Suppressor macrophage treated with lipopolysaccharide for 4 hours (primary cell): ENCODE measurements at regions not wholly inside any gene's neighbourhood (a gene's known extent, or its start where the extent isn't known, plus 50 kb on each side); places are given as distances from the start of the nearest gene placed in this dataset.
A peak's percentile ranks its signal among the peaks of the same experiment; 100 is the strongest.
"Not testable (repeated sequence)": the region's sequence is repeated elsewhere in the genome, so short reads cannot be mapped to it uniquely, and the experiment has no call there.

Source experiments
- DNase-seq: peaks from one replicate; pipeline ENCODE4 v3.0.0-alpha.2; 2020

DNA sequence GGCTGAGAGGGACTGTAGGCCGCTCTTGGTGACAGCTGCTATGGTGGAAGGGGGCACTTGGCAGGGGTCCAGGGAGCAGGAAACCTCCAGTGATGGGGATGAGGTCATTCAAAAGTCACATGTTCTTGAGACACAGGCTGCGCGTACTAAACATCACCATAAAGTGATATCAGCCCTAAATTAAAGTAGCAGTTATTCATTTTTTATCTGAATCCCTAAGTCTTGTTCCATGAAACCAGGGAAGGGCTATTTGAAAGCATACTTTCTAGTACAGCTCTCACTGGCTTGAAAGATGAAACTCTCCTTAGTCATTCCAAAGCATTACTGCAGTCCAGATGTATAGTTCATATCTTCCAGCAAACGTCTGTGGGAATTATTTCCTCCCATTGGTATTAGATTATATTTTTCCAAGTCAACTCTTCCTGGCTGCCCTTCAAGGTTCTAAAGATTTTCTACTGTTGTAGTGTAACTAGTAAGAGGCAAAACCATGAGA is 373.1 kb downstream of the CD109 start:
- DNase-seq = no peak

DNA sequence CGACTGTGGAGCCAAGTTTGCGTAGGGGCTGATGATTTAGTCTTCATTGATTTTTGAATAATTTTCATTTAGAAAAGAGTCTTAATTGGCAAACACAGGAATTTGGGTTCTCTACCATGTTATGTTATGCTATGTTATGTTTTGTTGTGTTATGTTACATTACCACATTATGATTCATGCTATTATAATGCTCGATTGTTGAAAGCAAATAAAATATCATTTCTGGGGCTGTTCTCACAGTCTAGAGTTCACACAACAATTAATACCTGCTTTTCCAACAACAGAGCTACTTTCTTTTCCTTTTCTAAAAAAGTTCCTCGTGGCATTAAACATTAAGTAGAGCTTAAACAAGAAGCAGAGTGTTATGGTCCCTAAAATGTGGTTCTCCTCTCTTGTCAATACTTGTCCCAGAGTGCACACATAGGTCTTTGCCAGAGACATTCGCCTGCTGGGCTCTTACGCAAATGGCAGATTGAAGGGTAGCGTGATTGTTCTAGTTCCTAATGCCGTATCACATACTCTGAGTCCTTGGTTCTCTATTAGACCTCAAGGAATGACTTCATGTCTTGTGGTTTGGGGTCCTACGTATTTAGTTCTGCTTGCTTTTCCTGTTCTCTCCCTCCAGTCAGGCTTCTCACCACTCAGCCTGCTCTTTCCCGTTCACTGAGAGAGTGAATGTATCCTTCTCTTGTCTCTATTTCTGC is 370.3 kb downstream of the CD109 start:
- peak; percentile 2 for DNase-seq

DNA sequence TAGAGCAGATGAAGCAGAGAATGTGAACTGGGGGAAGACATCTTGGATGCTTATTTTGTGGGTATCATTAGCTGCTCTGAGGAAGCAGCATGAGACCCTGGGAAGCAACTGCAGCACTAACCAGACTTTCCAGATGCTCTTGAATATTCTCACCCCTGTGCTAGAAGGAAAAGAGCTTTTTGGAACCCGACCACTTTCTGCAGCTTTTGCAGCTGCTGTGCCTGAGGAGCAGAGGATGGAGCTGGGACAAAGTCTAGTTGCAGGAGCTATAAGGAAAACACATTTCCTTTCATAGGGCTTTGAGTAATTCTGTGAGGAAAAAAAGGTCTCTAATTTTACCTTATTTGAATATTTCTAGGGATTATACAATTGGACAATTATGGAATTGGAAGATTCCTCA is 369.7 kb downstream of the CD109 start:
- no peak for DNase-seq

DNA sequence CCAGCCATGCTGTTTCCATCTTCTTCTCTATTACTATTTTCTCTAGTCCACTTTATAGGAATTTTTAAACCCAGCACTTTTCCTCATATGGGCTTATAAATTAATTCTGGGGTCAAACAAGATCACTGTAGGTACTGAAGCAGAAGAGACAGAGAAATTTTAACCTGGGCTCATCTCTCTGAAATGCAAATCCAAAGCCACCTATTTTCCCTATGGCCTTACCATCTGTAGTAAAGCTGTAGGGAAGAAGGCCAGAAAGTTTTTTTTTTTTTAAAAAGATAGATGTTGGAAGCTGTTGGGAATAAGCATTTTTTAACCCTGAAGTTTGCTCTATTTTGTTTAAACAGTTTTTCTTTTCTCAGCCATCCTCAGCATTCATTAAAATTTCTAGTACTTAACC is 367.4 kb downstream of the CD109 start:
- DNase-seq = no peak

DNA sequence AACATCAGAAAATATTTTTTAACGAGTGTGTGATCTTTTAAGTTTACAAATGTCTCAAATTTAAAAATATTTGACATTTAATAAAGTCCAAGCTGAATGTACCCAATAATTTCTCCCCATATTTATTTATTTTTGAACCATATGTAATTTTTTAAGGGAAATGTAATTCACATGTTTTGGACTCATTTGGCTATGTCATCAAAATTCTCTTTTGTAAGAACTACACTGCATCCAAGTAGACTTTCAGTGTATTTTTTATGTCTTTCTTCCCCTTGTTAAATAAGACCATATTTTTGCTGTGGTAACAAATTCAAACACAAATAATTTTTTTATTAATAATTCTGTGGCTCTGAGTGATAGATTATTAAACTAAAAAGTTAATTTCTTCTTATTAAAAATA is 365.2 kb downstream of the CD109 start:
- DNase-seq = no peak

DNA sequence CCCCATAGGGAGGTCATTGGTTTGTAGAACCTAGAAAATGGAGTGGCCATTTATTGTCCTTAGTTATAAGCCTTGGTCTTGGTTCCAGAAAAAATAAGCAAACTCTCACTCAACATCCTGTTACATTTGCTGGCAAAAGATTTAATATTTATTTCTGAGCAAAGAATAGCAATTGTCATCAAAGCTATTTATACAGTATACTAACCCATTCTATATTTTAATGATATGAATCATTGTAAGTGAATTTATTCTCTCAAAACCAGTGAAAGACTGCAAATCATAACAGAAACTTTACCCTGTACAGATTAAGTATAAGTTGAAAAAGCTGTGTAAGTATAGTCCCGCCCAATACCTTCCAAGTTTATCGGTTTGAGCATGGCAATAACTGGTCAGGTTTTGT is 364.4 kb downstream of the CD109 start:
- DNase-seq = no peak

DNA sequence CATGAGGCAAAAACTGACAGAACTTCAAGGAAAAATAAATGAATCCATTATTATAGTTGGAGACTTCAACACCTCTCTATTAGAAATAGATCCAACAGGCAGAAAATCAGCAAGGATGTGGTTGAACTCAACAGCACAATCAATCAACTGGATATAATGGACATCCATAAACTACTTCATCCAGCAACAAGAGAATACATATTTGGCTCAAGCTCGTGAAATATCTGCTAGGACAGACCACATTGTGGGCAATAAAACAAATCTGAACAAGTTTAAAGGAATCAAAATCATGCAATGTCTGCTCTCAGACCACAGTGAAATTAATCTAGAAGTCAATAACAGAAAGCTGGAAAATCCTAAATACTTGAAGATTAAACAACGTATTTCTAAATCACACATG is 362.6 kb downstream of the CD109 start:
- DNase-seq = no peak

DNA sequence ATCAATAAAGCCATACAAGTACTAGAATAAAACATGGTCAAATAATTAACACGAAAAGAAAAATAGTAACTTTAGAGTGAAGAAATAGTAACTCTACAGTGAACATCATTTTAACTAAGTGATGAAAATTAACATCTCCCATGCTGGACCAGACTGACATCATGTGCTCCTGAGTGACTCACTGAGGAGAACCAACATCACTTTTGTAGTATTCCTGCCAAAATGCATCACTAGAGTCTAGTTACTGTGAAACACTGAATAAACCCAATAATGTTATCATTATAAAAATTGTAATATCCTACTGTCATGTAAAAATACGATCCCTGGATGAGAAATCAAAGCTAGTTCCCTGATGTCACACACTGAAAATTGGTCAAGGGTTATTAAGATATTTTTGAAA is 361.3 kb downstream of the CD109 start:
- DNase-seq = no peak

DNA sequence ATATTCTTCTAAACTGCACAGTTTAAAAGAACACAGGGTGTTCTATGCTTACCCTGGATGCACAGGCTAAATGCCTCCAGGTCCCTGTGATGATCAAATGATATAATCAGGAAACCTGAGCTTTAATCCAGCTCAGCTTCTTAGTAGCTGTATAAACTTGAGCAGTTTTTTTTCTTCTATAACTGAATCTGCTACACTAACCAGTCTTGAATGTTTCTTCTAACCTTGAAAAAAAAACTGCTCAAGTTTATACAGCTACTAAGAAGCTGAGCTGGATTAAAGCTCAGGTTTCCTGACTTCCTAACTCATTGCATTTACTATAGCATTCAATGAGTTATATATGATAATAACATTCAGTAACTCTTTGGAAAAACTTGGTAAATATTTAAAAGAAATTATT is 358.2 kb downstream of the CD109 start:
- DNase-seq = no peak

DNA sequence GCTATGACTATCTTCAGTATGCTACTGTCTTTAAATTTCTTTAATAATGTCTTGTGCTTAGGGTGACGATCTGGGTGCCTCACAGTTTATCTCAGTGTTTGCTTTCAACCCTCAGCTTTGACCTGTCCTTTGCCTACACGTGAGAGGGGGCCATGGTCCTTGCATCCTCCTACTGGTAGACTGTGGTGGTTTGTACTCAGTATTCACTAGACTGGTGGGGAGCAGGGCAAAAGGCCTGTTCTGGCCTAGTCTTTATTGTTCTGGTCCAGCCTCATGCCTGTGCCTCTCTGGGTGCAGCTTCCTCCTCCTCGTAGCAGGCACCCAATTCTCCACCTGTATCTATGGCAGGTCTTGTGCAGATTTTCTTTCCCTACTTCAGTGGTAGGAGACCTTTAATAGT is 354.9 kb downstream of the CD109 start:
- DNase-seq = no peak

DNA sequence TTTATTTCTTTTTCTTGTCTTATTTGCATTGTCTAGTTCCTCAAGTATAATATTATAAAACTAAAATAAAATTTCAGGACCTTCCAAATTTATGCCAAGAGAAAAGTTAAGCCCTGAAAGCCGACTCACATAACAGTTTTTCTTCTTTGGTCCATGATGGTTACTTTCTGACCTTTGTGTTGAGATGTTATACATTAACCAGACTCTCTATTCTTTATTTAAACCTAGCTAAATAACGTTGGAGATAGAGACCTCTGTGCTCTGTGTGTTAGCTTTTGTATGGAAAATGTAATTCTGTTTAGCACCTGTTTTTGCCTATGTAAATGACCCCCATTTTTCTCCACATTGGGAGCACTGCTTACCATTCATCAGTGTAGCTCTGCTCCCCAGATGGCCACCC is 352.4 kb downstream of the CD109 start:
- DNase-seq = no peak

DNA sequence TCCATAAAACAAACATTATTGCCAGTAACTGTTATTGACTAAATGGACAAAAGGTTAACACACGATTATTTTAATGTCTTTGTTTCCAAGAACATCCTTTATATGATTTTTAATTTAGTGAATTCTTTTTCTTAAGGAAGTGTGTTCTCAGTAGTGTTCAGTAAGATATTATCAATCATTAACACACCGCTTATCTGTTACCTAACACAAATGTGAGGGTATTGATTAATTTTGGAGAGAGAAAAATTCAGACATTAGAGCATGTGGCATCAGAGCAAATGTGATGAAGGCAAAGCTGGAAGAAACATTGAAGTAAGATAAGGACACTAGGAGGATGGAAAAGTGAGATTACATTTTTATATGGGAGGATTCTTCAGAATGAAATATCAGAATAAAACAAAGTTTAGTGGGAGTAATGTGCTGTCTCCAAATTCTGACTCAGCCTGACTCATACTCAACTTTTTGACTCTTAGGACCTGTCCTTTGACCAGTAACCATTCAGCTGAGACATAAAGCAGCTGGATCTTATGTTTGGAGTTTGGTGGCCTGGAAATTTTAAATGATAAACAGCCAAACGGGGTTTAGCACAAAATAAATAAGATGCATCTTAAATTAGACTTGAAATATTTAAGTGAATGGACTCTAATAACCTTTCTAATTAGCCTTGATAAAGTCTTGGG is 348.6 kb downstream of the CD109 start:
- DNase-seq = no peak

DNA sequence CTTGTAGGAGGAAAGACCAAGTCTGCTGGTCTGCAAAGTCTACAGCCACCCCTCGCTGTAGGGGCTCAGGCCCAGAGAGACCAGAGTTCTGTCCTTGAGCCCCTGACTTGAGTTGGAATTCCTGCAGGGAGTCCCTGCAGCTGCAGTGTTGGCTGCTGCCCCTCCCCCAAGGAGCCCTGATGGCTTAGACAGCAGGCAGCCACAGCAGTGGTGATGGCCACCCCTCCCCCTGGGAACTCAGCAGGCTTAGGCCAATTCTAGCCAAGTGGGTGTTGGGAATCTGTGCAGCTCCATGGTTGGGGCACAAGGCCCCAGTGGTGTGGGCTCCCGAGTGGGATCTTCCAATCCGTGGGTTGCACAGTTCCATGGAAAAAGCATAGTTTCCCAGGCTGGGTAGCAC is 345.4 kb downstream of the CD109 start:
- no peak for DNase-seq

DNA sequence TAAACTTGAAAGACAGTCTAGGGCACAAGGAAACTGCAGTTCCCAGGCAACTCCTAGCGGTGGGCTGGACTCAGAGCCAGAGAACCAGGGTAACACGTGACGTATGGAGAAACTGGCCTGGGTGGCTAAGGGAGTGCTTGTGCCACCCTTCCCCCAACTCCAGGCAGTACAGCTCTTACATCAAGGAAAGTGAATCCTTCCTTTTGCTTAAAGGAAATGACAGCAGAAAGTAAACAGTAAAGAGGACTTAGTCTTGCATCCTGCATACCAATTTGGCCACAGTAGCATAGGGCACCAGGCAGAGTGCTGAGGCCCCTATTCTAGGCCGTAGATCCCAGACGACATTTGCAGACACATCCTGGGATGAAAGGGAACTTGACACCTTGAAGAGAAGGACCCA is 322.8 kb downstream of the CD109 start:
- no peak for DNase-seq

DNA sequence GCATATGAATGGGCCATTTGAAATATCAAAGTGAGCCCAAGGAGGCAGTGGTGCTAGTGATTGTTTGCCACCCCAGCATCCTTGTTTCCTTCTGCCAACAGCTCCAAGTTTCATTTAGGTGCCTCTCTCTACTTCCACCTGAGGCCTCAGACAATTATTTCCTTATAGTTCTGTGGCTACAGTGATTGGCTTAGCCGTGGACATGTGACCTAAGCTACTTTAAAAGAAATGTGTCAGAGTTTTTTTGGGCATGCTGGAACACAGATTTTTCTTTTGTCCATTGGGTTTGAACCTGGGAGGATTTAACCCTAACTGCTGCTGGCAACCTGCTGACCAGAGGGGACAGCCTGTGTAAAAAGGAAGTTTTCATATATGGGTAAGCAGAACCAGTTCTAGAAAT is 319.4 kb downstream of the CD109 start:
- no peak for DNase-seq

DNA sequence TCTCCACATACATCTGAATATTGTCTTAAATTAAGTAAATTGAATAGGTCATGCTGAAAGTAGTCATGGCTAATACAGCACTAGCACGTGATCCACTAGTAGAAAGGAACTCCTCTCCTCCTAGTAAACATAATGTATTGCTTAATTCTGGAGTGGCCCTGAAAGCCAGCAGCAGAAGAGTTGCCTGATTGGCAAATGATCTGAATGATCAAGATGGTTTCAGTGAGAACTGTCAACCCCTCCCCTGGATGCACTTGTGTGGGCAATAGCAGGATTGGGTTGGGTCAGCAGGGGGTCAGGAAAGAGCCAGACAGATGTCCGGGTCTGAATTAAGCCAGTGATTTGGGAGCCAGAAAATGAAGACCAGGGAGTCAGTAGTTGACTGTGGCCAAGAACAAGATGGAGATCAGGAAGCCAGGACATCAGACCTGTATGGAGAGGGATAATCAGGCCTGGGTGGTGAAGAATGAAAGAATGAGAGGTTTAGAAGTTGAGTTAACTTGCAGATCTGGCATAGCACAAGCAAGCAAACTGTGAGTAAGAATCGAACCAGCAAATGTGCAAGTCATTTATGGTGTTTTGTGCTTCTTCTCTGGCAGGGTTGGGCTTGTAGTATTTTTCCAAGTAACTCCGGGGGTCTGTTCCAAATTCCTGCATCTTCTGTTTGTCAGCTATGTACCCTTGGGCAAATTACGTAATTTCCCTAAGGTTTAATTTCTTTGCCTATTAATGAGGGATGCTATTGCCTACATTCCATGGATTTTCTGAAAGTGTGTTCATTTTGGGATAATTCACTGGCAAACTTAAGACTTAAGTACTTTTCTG is 304.9 kb downstream of the CD109 start:
- no peak for DNase-seq

DNA sequence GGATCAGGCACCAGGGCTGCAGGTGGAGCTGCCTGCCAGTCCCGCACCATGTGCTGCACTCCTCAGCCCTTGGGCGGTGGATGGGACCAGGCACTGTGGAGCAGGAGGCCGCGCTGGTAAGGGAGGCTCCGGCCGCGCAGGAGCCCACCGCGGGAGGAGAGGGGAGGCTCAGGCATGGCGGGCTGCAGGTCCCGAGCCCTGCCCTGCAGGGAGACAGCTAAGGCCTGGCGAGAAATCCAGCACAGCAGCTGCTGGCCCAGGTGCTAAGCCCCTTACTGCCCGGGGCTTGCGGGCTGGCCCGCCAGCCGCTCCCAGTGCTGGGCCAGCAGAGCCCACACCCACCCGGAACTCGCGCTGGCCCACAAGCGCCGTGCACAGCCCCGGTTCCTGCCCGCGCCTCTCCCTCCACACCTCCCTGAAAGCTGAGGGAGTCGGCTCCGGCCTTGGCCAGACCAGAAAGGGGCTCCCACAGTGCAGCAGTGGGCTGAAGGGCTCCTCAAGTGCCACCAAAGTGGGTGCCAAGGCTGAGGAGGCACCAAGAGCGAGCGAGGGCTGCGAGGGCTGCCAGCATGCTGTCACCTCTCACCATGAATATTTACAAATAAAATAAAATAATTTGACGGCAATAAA is 294.7 kb downstream of the CD109 start:
- not testable (repeated sequence) for DNase-seq

DNA sequence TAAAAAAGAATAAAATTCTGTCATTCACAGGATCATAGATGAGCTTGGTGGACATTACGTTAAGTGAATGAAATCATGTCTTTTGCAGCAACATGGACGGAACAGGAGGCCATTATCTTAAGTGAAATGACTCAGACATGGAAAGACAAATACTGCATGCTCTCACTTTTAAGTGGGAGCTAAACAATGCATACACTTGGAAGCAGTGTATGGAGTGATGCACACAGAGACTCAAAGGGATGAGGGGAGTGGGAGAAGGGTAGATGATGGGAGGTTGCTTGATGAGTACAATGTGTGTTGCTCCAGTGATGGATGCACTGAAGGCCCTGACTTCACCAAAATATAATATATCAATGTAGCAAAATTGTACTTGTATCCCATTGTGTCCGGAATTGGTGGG is 293.4 kb downstream of the CD109 start:
- no peak for DNase-seq

DNA sequence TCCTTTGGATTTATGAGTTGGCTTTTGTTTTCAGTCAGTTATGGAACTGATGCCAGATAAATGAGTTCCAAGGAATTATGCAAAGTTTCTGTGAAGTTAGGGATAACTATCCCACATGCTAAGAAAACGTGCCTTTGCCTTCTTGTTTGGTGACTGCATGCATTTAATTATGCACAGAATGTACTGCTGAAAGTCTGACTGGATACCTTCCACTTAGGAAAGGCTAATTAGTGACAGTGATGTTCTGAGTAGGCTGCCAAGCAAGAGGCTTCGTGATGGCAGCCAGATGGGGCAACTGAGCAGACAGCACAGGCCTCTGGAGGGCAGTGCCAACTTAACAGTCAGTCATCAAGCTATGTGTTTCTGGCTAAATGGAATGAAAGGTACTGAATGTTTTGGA is 289.9 kb downstream of the CD109 start:
- DNase-seq = no peak

DNA sequence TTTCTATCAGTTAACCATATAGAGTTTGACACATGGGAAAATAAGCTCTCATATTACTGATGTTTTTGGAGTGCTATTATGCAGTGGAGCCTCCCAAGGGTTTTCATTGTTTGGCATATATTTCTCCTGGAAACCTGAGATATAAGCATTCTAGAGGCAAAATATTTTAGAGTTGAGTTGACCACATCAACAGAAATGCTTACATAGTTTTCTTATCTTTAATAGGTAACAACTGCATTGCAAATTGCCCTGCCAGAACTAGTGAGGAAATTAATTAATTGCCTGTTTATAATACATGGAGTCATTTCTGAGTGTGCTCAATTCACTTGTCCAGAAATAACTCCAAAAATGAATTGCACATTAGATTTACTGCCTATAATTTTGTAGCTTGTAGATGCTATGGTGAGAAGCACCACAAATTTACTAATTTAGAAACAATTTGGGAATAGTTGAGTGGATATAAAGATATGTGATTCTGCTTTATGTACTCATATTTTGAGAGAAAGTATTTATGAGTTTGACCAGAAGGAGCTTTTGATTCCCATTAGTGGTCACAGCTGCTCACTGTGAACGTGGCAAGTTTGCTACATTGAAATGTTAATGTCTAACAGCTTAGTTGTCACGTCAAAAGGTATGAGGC is 288.7 kb downstream of the CD109 start:
- no peak for DNase-seq

DNA sequence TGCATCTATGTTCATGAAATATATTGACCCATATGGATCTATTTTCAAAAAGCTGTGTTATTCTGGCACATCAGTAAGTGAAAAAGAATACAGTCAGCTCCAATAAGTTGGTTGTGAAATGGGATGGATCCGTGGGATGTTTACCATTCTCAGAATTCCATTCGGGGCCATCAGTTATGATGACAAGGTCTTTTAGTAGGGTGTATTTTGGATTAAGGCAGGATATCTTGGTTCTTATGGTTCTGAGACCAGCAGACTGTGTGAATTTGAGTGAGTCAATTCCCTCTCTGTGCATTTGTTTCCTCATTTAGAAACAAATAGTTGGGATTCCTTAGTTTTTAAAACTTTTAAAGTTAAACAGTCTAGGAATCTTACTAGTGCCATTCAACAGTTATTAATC is 287.4 kb downstream of the CD109 start:
- DNase-seq = no peak

DNA sequence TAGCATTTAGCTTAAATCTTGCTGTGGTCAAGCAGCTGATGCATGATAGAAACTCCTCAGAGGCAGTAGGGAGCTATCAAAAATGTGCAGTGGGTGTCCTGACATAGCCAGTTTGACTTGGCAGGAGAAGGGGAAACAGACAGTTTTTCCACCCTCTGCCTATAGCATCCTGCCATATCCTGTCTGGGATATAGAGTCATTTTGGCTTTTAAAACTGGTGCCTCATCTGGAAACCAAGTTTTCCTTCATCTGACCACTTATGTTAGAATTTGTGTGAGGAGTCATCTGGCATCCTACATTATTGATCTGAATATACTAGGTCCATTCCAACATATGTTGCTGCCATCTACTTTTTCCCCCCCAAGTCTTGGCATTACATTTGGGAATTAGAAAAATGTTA is 284.1 kb downstream of the CD109 start:
- DNase-seq = no peak

DNA sequence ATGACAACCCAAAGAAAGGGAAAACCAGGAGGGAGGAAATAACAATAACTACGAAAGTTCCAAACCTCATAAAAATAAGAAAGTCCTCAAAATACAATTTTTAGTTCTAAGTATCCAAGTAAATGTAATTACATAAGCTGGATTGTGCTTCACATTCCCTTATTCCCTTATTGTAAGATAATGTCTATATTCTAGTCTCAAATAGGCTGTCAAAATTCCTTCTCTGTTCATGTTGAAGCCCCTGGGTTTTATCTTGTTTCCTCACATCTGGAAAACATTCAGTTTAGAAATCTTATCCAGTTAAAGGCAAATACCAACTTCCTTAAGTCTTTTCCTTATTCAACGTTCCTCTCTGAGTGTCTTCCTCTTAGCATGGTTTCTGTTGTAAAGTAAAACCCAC is 282.3 kb downstream of the CD109 start:
- DNase-seq = no peak
